ENCODE measurements at regions not wholly inside any gene's neighbourhood (a gene's known extent, or its start where the extent isn't known, plus 50 kb on each side); places are given as distances from the start of the nearest gene placed in this dataset.

DNA sequence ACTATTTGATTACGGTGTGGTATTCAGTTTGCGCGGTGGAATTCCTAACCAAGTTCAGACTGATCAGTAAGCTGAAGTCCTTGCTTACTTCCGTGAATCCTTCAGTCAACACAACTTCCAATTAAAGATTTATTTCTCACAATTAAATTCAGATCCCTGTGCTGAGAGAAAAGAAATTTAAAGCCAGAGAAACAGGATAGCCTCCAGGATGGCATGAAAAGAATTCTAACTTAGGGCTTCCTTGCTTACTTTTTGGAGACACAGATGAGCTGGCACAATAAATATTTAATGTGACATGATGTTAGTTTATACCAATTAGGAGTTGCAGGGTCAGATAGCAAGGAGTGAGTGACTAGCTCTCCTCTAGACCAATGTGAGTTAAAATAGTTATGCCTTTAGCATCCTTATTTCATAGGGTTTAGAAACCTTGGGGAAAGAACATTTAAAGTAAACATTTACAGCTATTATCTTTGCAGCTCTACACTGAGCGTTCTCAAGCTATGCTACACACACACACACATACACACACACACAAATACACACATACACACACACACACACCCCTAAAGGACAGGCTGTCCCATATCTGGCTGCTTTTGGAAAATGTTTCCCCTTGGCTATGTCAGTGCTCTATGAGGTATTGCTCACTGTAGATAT, 151.0 kb downstream of the TRIB2 start:
- Histone ChIP-seq H3F3A (ENCODE audit: insufficient read depth) (no peaks in the 10 kb centered on the region), H3K9me3 (ENCODE audit: insufficient read depth, low read length) (peaks cover 8% of the 10 kb centered on the region; the same call in 1 of the 2 replicates), H3K4me2 (ENCODE audit: low read depth, low read length, poor library complexity, severe bottlenecking) (no peak overlapping the region), H3K27me3 (ENCODE audit: low read length) (no peaks in the 10 kb centered on the region), H3K79me2 (ENCODE audit: insufficient read depth, low read length) (no peaks in the 10 kb centered on the region), H3K9me2 (replicated peaks; ENCODE audit: insufficient read depth, low read length) (no peaks in the 10 kb centered on the region), H4K20me1 (ENCODE audit: low read depth, low read length) (no peaks in the 10 kb centered on the region), H3K4me3 (ENCODE audit: insufficient read depth, low read length, poor library complexity, severe bottlenecking) (no peak overlapping the region), H2AFZ (ENCODE audit: low read depth, low read length, severe bottlenecking) (no peak overlapping the region), H3K27ac (ENCODE audit: low read depth, low read length) (no peak overlapping the region), H3K9ac (ENCODE audit: low read length) (no peak overlapping the region), H3K36me3 (ENCODE audit: low read length) (no peaks in the 10 kb centered on the region; the same call in 1 of the 2 replicates)
- TF ChIP-seq, protein P1, sequence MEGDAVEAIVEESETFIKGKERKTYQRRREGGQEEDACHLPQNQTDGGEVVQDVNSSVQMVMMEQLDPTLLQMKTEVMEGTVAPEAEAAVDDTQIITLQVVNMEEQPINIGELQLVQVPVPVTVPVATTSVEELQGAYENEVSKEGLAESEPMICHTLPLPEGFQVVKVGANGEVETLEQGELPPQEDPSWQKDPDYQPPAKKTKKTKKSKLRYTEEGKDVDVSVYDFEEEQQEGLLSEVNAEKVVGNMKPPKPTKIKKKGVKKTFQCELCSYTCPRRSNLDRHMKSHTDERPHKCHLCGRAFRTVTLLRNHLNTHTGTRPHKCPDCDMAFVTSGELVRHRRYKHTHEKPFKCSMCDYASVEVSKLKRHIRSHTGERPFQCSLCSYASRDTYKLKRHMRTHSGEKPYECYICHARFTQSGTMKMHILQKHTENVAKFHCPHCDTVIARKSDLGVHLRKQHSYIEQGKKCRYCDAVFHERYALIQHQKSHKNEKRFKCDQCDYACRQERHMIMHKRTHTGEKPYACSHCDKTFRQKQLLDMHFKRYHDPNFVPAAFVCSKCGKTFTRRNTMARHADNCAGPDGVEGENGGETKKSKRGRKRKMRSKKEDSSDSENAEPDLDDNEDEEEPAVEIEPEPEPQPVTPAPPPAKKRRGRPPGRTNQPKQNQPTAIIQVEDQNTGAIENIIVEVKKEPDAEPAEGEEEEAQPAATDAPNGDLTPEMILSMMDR (IDR thresholded peaks at IDR 0.05; ENCODE audit: insufficient read depth, low read length, poor library complexity, severe bottlenecking), result no peak
- no peak for TF ChIP-seq EZH2phosphoT487 (conservative IDR thresholded peaks at IDR 0.05; ENCODE audit: low read length)

DNA sequence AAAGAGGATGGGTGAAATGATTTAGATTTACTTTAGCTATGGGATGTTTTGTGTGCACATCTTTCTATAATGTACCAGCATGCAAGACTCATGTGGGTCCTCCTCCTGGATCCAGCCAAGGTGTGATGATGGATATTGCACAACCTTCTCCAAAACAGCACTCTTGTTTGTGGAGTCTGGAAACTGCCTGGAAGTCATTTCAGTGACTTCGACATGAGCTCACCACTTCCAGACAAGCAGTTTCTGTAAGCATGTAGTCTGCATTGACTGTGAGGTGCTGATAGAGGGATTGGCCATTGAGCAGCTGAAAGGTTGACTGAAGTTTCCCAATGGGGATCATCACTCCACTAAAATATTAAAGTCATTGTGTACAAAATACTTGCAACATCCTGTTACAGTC, 154.0 kb downstream of the TRIB2 start:
- TF ChIP-seq EZH2phosphoT487 (conservative IDR thresholded peaks at IDR 0.05; ENCODE audit: low read length), result no peak
- TF ChIP-seq, protein P1 (IDR thresholded peaks at IDR 0.05; ENCODE audit: insufficient read depth, low read length, poor library complexity, severe bottlenecking), result no peak
- Histone ChIP-seq H3K9me3 (ENCODE audit: insufficient read depth, low read length) (no peaks in the 10 kb centered on the region), H2AFZ (ENCODE audit: low read depth, low read length, severe bottlenecking) (no peak overlapping the region), H3K9me2 (replicated peaks; ENCODE audit: insufficient read depth, low read length) (no peaks in the 10 kb centered on the region), H3K27me3 (ENCODE audit: low read length) (no peaks in the 10 kb centered on the region), H3K36me3 (ENCODE audit: low read length) (no peaks in the 10 kb centered on the region), H4K20me1 (ENCODE audit: low read depth, low read length) (no peaks in the 10 kb centered on the region), H3K79me2 (ENCODE audit: insufficient read depth, low read length) (no peaks in the 10 kb centered on the region), H3K4me2 (ENCODE audit: low read depth, low read length, poor library complexity, severe bottlenecking) (no peak overlapping the region), H3F3A (ENCODE audit: insufficient read depth) (no peaks in the 10 kb centered on the region), H3K9ac (ENCODE audit: low read length) (no peak overlapping the region), H3K27ac (ENCODE audit: low read depth, low read length) (no peak overlapping the region), H3K4me3 (ENCODE audit: insufficient read depth, low read length, poor library complexity, severe bottlenecking) (no peak overlapping the region)

DNA sequence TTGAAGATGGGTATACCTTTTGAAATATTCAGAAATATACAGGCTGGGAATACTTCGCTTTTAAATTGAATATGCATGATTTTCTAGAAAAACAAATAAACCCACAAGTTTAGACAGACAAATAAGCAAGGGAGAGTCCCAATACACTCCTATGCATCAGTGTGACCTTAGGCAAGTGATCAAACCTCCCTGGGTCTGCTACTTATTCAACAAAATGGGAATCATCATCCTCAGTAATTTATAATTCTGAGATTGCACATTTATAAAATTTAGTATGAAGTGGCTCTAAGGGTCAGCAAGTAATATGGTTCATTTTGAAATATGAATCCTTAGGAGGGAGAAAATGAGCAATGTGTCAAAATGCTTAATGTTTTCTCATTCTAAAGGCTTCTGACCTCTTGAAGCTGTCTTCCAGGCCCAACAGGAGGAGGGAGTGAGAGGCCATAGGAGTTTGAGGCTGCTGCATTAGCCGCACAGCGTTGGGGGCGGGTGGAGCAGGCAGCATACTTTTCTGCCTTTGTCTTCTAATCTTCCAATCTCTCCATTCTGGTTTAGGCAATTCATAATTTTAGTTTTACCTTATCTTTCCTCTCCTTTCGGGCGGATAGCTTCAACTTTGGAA, 155.1 kb downstream of the TRIB2 start:
- Histone ChIP-seq H3K9me2 (replicated peaks; ENCODE audit: insufficient read depth, low read length) (no peaks in the 10 kb centered on the region), H3F3A (ENCODE audit: insufficient read depth) (no peaks in the 10 kb centered on the region), H3K9me3 (ENCODE audit: insufficient read depth, low read length) (no peaks in the 10 kb centered on the region), H3K4me2 (ENCODE audit: low read depth, low read length, poor library complexity, severe bottlenecking) (no peak overlapping the region), H4K20me1 (ENCODE audit: low read depth, low read length) (no peaks in the 10 kb centered on the region), H3K9ac (ENCODE audit: low read length) (no peak overlapping the region), H3K4me3 (ENCODE audit: insufficient read depth, low read length, poor library complexity, severe bottlenecking) (no peak overlapping the region), H3K27ac (ENCODE audit: low read depth, low read length) (no peak overlapping the region), H2AFZ (ENCODE audit: low read depth, low read length, severe bottlenecking) (no peak overlapping the region), H3K36me3 (ENCODE audit: low read length) (no peaks in the 10 kb centered on the region), H3K79me2 (ENCODE audit: insufficient read depth, low read length) (no peaks in the 10 kb centered on the region), H3K27me3 (ENCODE audit: low read length) (no peaks in the 10 kb centered on the region)
- no peak for TF ChIP-seq EZH2phosphoT487 (conservative IDR thresholded peaks at IDR 0.05; ENCODE audit: low read length)
- TF ChIP-seq, protein P1 (IDR thresholded peaks at IDR 0.05; ENCODE audit: insufficient read depth, low read length, poor library complexity, severe bottlenecking), result no peak
